ENCODE measurements at regions not wholly inside any gene's neighbourhood (a gene's known extent, or its start where the extent isn't known, plus 50 kb on each side); places are given as distances from the start of the nearest gene placed in this dataset.

- intact Hi-C loops (cut with DNase I; ENCODE audit: low total_unique reads) = loop anchor here (5.0 kb wide), 1 partner anchor 142 kb away; no protein-coding TSS in a partner anchor
- DNase-seq (ENCODE audit: low spot score in 2 of 2) = no peak
- Histone ChIP-seq H3K27me3 (no peaks in the 10 kb centered on the region), H3K4me3 (no peak overlapping the region), H3K9me3 (no peaks in the 10 kb centered on the region), H3K4me1 (no peaks in the 10 kb centered on the region), H3K27ac (no peak overlapping the region), H3K36me3 (no peaks in the 10 kb centered on the region)
- TF ChIP-seq, protein P1, sequence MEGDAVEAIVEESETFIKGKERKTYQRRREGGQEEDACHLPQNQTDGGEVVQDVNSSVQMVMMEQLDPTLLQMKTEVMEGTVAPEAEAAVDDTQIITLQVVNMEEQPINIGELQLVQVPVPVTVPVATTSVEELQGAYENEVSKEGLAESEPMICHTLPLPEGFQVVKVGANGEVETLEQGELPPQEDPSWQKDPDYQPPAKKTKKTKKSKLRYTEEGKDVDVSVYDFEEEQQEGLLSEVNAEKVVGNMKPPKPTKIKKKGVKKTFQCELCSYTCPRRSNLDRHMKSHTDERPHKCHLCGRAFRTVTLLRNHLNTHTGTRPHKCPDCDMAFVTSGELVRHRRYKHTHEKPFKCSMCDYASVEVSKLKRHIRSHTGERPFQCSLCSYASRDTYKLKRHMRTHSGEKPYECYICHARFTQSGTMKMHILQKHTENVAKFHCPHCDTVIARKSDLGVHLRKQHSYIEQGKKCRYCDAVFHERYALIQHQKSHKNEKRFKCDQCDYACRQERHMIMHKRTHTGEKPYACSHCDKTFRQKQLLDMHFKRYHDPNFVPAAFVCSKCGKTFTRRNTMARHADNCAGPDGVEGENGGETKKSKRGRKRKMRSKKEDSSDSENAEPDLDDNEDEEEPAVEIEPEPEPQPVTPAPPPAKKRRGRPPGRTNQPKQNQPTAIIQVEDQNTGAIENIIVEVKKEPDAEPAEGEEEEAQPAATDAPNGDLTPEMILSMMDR (IDR thresholded peaks at IDR 0.05) = no peak
- TF ChIP-seq POLR2AphosphoS5 (IDR thresholded peaks at IDR 0.05) = no peak
- TF ChIP-seq POLR2A (IDR thresholded peaks at IDR 0.05) = no peak
Measured at GRCh38 chr11:43994196-43994595, 51.8 kb downstream of the C11orf96 start.

DNA sequence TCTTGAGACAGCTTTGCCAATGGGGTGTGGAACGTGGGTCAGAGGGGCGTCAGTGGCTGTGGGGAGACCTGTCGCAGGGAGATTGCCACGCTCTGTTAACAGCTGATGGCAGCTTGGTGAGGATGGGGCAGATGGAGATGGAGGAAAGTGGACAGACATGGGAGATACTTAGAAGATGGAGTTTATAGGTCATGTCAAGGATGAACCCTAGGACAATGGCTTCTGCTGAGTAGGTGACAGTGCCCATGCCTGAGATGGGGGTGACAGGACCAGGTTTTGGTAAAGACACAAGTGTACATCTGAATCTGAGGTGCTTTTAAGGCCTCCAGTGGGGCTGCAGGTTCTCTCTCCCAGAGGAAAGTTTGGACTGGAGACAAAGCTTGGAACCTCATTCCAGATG is 51.5 kb upstream of the ACCSL start:
- no peaks in the 10 kb centered on the region for H3K4me1 ChIP-seq
- no peak overlapping the region for H3K27ac ChIP-seq
- no peaks in the 10 kb centered on the region for H3K9me3 ChIP-seq
- no peaks in the 10 kb centered on the region for H3K36me3 ChIP-seq
- no peak overlapping the region for H3K4me3 ChIP-seq
- DNase-seq (ENCODE audit: low spot score in 2 of 2) = no peak
- intact Hi-C loops (cut with DNase I; ENCODE audit: low total_unique reads) = no loop called here
- TF ChIP-seq, protein P1 (IDR thresholded peaks at IDR 0.05) = no peak
- TF ChIP-seq POLR2AphosphoS5 (IDR thresholded peaks at IDR 0.05) = no peak
- TF ChIP-seq POLR2A (IDR thresholded peaks at IDR 0.05) = no peak
- H3K27me3 ChIP-seq = no peaks in the 10 kb centered on the region

DNA sequence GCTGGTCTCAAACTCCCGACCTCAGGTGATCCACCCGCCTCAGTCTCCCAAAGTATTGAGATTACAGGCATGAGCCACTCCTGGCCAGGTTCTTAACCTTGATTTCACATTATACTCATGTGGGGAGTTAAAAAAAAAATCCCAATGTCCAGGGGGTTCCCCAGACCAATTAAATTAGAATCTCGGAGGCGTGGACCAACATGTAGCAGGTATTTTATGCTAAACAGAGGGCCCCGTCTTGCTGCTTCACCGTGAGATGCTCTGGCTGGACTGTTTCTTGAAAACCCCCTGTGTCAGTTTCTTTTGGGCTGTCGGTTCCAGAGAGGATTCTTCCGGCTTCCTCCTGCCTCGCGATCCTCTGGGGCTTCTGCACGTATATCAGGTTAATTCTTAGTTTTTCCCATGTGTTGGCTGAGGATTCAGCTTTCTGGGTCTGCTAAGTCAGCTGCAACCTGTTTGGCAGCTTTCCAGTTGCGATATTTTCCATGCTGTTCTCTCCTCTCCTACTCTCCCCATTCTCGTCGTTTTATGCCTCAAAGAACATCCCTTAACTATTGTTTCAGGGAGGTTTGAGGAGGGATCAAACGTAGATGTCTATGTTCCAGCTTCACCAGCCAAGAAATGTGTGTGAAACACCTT is 50.6 kb upstream of the ACCSL start:
- no peaks in the 10 kb centered on the region for H3K27me3 ChIP-seq
- TF ChIP-seq POLR2AphosphoS5 (IDR thresholded peaks at IDR 0.05) = no peak
- TF ChIP-seq POLR2A (IDR thresholded peaks at IDR 0.05) = no peak
- TF ChIP-seq, protein P1 (IDR thresholded peaks at IDR 0.05) = no peak
- no peaks in the 10 kb centered on the region for H3K9me3 ChIP-seq
- intact Hi-C loops (cut with DNase I; ENCODE audit: low total_unique reads) = no loop called here
- H3K4me3 ChIP-seq = no peak overlapping the region
- no peaks in the 10 kb centered on the region for H3K36me3 ChIP-seq
- no peak for DNase-seq (ENCODE audit: low spot score in 2 of 2)
- no peaks in the 10 kb centered on the region for H3K4me1 ChIP-seq
- no peak overlapping the region for H3K27ac ChIP-seq

Data from breast epithelium (tissue), 4 donors.